Breast epithelium (tissue), 4 donors: ENCODE measurements at regions not wholly inside any gene's neighbourhood (a gene's known extent, or its start where the extent isn't known, plus 50 kb on each side); places are given as distances from the start of the nearest gene placed in this dataset.
"Not testable (repeated sequence)": the region's sequence is repeated elsewhere in the genome, so short reads cannot be mapped to it uniquely, and the experiment has no call there.

ENCODE experiments used
- DNase-seq, 2 donors: peaks; one replicate each; pipeline ENCODE4 v3.0.0-alpha.2; 2019; ENCODE audit warnings: low spot score in 2 of 2
- H3K27ac ChIP-seq, 2 donors: fragments of 200-600 bp; sonication (generic) in 1 of 2; one replicate each; pipeline ENCODE4 v1.5.1; 2016 to 2019; ENCODE audit warnings: mild to moderate bottlenecking in 1 of 2
- H3K27me3 ChIP-seq, 2 donors: fragments of 200-600 bp; sonication (generic) in 1 of 2; one replicate each; pipeline versions ENCODE4 v1.5.1 to v1.6.0; 2017 to 2019; ENCODE audit warnings: control low read depth in 1 of 2, mild to moderate bottlenecking in 1 of 2
- H3K36me3 ChIP-seq: fragments of 200-600 bp; one replicate; pipeline ENCODE4 v1.5.1; 2019
- H3K4me1 ChIP-seq, 2 donors: fragments of 200-600 bp; sonication (generic); one replicate each; pipeline ENCODE4 v1.5.1; 2016 to 2019; ENCODE audit warnings: control low read depth in 1 of 2
- H3K4me3 ChIP-seq, 3 donors: fragments of 200-600 bp; sonication (generic); 1 replicate in 2 of 3; 2 replicates in 1 of 3; pipeline ENCODE4 v1.5.1; 2016 to 2019; ENCODE audit warnings: mild to moderate bottlenecking in 3 of 3, moderate library complexity in 2 of 3
- H3K9me3 ChIP-seq, 2 donors: fragments of 200-600 bp; sonication (generic) in 1 of 2; one replicate each; pipeline ENCODE4 v1.5.1; 2016 to 2019; ENCODE audit warnings: control low read depth in 1 of 2
- intact Hi-C: fragments of 100-400 bp; cut with DNase I; formaldehyde crosslinking; loops from one replicate; pipeline ENCODE4 v1.15.1; 2023; ENCODE audit warnings: low total_unique reads

GRCh38 chr5:181473483-181473882, 106.4 kb downstream of the OR4F3 start:
- H3K27ac ChIP-seq, H3K9me3 ChIP-seq, H3K36me3 ChIP-seq, H3K4me1 ChIP-seq, H3K4me3 ChIP-seq, H3K27me3 ChIP-seq, intact Hi-C loops: not testable (repeated sequence)
- DNase-seq = peak in 1 of 2 donors; percentile 15
